Pulmonary artery endothelial cell (primary cell): ENCODE measurements at regions not wholly inside any gene's neighbourhood (a gene's known extent, or its start where the extent isn't known, plus 50 kb on each side); places are given as distances from the start of the nearest gene placed in this dataset.

ENCODE experiments used
- DNase-seq: peaks from one replicate; pipeline ENCODE4 v3.0.0-alpha.2; 2011; ENCODE audit warnings: low read depth, low spot score

DNA sequence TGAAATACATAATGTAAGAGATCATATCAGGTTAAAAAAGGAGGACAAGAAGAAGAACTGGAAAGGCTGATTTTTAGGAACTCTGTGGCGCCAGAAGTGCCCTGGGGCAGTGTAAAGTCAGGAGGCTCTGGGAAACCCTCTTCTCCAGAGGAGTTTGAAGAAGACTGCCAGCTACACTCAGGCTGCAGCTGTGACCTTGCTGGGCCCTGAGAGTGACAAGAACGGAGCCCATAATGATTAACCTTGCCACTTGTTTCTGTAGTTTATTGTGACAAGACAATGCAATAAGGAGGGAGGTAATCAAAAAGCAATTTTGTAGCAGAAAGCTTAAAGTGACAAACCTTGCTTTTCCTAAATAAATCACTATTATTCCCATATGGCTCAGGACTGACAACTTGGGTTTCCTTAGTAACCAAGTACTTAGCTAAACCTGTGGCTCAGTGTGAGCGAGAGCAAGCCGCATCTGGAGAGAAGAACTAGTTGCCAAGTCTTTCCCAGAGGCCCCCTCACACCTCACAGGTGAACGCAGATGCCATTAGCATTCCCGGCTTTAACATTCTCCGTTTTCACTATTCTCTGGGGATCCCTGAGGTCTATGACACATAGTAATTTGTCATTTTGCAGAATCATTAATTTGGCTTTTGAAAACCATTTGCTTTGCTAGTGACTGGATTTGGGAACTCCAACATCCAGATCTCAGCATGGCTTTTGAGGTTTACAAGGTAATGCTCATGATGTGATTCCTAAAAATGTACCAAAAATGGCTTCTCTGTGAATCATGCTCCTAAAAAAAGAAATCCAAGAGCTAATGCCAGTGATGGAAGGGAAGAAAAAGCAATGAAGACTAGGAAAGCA, 115.9 kb downstream of the OMA1 start:
- DNase-seq = no peak

DNA sequence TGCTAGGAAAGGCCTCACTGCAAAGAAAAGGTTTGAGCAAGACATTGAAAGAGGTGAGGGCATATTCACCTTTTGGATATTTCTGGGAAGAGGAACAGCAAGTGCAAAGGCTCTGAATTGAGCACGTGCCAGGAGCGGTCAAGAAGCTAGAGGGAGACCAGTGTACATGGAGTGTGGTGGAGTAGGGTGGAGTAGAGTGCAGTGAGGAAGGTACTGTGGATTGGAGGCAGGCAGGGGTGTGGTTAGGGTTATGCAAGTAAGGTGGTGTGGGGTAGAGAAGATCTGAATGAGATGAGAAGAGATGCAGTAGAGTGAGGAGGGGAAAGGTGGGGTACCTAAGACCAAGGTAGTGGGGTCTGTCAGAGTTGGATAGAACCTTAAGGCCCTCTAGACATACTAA, 119.6 kb downstream of the OMA1 start:
- no peak for DNase-seq

DNA sequence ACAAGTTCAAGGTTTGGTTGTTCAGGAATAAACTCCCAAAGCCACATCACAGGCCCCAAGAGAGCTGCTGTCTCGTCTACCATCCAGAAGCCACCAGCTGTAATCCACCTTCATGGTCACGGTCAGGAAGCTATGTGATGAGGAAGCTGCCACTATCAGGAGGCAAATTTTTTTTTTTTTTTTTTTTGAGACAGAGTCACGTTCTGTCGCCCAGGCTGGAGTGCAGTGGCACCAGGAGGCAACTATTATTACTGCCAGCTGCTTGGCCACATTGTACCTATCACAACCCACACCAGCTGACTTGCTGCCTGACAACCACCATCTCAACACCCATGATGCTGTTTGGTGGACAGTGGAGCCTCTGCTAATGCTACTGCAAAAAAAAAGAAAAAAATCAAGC, 124.1 kb downstream of the OMA1 start:
- no peak for DNase-seq

DNA sequence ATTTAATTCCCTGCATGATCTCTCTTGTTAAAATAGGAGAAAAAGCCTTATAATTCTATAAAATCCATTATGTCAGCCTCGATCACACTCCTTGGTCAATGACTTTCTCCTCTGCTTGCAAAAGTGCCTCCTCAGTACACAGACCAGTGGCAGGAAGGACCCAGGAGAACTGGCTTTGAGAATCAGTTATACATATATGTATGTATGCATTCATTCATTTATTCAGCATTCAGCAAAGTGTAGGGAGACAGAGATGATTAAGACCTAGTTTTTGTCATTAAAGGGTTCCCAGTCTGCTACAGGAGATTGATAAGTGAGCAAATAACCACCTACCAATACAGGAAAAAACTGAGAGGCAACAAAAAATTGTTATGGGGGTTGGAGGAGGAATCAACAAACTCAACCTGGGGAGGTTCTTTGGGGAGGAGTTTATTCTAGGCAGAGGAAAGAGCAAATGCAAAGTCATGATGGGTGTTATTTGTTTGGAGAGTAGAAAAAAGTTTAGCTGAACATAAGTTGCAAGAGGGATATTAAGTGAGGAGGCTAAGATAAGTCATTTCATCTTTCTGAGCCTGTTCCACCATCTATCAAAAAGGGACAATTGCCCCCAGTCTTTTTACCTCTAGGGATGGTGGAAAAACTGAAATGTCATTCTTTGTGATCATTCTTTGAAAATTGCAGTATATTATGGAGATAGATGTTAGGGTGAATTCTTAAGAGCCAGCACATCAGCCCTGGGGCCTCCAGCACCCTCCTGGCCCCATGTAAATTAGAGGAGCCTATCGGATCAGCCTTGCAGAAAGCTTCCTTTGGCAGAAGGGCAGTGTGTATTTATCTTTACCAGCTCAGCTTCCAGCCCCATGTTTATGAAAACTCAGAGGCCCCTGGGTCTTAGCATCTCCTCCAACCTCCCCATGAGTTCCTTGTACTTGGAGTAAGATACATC, 128.0 kb downstream of the OMA1 start:
- DNase-seq = no peak

DNA sequence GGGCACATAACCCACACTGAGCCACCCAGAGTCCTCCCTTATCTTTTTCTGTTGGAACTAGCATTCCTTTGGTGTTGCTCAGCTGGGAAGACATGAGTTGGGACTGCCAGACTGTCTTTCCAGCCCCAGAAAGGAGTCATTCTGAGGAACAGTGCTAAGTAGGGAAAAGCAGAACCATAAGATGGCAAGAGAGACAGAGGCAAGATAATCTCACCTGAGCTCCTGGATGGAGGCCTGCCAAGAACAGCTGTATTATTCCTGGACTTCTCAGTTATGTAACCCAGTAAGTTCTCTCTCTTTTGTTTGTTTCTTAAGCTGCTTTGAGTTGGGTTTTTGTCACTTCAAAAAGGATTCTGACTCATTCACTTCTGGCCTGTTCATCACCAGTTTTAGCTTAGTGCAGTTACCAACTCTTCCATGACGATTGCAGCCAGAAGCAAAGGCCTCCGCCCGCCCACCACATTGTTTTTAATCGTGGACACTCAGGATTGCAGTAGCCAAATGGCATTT, 134.4 kb downstream of the OMA1 start:
- DNase-seq = no peak

DNA sequence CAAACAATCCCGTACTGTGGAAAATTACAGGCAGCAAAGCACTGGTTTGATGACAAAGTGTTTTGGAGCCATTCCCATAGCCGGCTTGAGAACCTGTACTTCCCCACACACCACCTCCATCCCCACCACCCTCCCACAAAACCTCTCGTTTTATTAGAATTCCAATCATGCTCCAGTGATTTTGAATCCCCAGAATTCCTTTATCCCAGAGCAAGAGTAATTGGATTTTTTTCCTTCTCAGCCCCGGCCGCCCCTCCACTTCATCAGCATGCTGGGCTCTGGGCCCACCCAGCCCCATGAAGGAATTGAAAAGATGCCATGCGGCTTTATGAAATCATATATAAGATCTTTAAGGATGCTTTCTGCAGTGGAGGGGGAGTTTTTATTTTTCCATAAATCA, 136.6 kb downstream of the OMA1 start:
- DNase-seq = no peak

DNA sequence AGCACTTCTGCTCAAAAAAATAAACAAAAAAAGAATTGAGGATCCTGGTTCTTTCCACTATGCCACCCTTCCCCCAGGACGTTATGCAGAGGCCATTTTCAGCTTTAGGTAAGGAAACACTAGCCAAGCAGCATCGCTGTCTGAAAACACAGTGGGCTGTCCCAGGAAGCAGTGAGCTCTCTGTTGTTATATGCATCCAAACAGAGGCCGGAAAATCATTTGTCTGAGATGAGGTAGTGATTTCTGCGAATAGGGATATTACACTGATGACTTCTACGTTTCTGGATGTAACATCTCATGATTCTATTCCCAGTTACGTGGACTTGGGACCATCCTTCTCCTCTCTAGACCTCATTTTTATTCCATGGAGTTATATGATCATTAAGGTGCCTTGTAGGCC, 137.2 kb downstream of the OMA1 start:
- no peak for DNase-seq

DNA sequence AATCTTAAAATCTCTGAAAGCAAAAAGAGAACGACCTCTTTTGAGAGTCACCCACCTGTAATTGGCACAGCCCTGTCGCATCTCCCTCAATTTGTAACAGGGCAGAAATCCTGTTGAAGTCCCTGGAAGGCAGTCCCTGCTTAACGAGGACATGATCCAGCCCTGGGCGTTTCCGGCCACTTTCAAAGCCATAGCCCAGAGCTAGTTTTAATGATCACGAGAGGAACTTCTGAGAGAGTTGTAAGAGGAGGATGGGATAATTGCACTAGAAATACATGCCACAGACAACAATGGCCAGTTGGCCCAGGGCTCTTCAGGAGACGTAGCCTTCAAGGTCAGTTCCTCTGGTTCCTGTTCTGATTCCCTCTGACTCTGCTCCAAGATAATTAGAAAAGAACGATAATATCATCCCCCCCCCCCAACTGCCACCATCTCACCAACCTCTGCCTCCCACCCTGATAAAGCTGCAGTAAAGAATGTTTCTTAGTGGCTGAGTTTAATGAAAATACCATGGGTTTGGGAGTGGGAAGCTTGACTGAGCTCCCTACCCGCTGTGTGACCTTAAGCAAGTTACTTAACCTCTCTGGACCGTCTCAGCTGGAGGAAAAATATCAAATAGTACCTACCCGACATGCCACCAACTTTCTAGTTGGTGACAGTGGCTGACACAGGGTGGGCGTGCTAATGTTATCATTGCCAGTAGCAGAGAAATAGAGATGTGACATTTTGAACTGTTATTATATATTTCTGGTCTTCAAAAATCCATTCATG, 140.0 kb downstream of the OMA1 start:
- DNase-seq = no peak

DNA sequence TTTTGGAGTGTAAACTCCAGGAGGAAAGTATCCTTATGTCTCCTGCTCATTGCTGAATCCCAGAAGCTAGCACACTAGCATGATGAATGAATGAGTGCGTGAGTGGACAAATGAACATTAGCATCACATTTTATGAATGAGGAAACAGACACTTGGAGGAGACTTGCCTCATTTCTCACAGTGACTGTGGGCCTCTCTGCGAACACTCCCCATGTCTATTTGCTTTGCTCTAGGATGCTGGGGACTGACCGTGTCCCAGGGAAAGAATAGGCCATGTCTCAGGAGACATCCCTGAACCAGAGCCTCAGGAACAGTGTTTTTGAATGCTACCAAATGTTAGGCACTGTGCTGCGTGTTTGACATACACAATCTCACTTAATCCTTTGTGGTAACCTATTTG, 140.9 kb downstream of the OMA1 start:
- DNase-seq = no peak

DNA sequence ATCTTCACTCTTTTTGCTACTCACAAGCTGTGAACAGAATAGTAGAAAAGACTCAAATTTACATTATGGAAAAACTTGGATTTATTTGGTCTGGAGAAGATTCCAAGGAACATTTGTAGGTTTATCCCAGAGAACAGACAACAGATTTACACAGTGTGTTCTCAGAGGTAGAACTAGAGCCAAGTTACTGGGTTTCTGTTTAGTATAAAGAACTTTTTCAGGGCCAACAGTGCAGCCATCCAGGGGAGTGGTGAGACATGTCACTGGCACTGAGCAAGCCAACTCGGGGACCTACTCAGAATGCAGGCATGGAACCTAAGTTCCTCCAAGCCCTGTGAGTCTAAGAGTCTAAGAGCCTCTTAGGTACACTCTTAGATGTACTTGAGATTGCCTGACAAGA, 142.6 kb downstream of the OMA1 start:
- no peak for DNase-seq

DNA sequence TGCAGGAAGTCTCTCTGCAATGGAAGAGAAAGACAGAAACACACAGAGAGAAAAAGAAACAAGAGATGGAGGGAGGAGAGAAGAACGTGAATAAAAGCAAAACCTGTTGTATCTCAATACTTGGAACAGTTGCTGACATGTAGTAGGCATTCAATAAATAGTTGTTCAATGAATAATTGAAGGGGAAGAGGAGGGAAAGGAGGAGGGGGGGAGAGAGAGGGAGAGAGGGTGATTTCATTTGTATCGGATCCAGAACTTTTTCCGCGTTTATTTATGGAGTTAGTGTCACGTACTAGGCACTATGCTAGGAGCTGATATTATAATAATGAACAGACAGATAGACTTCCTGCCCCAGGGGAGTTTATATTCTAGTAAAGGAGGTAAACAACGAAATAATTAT, 144.1 kb downstream of the OMA1 start:
- DNase-seq = no peak

DNA sequence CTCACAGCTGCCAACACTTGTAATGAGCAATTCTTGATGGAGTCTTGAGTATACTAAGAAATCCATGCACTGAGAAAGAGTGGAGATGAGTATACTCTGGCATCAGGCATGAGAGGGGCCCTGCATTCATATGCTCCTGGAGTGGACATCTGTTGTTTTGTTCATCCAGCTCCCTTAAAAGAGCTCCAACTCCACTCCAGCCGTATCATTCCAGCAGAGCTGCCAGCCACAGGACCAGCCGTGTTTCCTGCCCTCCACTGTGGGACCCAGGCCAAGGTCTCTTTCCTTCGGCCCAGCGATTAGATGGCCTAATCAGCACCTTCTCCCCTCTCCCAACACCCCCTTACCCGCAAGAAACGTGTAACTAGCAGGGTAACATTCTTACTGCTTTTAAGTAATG, 144.5 kb downstream of the OMA1 start:
- DNase-seq = no peak

DNA sequence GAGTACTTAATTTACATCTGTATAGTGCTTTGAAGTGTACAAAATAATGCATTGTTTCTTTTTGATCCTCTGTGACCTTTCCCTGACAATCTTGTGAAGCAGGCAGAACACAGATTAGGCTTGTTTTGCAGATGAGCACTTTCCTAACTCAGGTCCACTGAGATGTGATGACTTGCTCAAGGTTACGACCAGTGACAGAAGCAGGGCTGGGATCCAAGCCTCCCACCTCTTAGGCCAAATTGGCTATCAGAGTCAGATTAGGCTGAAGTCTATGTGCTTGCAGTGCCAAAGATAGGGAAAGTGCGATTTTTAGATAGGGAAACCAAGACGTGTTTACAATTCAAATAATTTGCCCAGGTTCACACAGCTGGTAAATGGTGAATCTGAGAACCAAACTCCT, 147.3 kb downstream of the OMA1 start:
- no peak for DNase-seq

DNA sequence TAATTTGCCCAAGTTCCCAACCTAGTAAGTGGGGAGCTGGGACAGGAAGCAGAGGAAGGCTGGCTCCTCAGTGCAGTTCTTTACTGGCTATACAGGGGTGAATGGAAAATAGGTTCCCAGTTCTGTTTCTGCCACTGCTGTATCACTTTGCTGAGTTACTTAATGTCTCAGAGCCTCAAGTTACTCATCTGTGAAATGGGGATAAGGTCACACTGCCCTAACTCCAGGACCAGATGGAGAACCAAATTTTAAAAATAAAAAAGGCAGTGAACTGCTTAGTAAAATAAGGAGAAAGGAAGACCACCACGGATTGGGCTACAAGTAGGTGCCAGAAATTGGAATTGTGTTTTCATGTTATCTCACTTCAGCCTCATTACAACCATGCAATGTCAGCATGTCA, 147.8 kb downstream of the OMA1 start:
- no peak for DNase-seq

DNA sequence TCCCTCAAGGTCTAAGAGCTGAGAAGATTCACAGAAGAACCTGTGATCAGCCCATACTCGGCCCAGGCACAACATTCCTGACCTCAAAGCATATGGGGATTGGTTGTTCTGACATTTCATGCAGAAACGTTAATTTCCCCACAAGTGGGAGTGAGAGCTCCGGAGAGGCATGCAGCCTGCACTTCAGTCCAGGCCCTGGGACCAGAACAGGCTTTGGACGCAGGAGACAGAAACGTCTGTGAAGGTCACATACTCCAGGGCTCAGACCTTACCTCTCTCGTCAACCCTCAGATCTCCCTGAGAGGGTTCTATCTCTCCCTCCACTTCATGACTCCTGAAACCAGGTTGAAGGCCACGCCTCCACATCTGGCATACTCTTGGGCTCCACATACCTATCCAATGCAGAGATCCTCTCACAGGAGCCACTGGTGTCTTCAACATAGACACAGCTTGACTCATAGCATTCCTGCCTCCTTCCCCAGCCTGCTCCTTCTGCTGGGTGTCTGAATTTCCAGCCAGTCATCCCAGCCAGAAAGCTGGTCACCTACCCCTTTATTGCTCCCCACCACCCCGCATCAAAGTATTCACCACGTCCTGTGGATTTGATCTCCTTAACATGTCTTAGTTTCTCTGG, 149.2 kb downstream of the OMA1 start:
- no peak for DNase-seq

DNA sequence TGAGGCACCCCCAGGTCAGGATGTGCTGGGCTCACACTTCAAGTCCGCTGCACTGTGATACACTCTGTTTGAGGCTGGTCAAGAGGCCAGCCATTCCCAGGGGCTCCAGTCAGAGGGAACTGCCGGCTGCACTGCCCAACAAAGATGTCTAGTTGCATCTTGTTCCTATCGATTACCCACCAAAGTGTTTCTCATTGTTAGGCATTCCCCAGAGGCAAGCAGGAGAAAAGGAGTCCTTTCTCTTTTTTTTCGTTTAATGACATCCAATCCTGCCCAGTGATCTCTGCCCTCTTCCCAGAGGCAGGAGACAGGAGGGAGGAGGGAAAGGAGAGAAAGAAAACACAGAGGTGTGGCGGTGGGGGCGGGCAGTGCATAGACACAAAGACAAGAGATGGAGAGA, 150.4 kb downstream of the OMA1 start:
- DNase-seq = no peak

DNA sequence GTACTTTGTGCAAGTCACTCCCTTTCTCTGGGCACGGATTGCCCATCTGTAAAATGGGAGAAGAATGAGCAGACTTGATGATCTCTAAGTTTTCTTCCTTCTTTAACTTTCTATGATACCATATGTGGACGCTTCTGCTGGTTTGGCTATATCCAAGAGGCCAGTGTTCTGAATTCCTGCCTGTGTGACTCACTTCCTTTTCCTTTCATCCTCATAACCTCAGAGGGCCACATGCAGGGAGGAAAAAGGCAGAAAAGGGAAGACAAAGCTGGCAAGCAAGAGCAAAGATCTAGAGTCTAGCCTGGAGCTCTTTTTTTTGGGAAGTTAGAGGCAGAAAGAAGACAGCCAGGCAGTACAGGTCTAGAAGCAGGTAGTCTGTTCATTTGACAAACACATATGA, 151.2 kb downstream of the OMA1 start:
- peak; percentile 58 for DNase-seq

DNA sequence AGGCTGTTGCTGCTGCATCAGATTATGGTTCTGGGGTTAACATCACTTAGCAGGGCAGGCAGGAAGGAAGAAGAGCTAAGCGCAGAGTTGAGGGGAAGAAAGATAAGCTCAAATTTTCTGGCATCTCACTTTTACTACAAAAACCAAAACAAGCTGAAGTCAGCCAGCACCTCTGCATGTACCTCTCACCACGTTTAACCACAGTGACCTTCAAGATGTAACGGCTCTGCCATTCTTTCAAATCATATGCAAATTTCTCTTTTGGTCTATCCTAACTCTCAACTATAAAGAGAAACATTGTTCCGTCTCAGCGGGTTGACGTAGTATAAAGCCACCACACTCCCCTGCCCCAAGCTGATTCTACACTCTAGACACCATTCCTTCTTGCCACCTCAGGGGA, 154.4 kb downstream of the OMA1 start:
- DNase-seq = no peak

DNA sequence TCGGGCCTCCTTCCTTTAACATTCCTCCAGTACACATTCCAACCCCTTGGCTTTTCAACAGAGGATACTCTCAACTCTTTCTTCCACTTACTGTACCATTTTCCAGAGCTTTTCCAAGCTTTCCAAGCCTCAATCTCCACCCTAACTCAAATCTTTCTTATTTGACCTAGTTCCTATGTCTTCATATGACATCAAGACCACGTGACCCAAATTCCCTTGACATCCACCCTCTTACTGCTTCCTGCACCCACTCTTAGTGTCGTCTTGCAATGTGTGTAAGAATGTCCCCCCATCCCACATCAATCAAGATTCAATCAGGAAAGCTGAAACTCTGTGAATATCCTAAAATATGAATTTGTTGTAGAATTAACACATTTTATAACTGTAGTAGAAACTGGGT, 155.0 kb downstream of the OMA1 start:
- DNase-seq = no peak

DNA sequence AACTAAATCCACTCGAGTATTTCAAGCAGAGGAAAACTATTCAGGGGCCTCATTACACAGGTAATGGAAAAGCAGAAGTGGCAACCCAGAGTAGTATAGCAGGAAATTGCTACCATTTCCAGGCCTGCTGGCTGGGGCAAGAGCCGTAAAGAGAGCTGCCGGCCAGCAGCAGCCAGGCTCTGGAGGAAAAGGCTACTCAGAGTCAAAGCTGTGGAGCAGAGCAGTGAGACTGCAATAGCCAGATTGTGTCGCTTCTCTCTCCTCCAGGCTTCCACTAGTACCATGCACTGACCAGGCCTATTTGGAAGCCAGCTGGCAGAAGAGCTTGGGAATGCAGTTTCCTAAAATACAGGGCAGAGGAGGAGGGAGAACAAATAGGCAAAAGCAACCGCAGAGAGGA, 155.5 kb downstream of the OMA1 start:
- DNase-seq = no peak

DNA sequence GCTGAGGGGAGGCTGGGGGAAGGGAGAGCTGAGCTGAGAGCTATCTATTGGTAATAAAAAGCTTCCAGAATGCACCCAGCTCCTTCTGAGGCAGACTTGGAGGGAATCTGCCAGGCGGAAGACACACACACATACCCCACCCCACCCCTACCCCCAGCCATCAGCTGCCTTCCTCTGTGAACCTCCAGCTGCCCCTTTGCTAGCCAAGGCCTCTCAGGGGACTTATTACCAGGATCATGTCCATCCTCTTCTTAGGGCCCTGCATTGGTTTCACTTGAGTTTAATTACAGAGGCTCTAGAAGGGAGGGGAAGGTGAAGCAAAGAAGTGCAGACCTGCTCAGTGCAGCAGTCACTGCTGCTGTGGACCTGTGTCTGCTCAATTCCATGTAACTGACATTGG, 156.4 kb downstream of the OMA1 start:
- no peak for DNase-seq
